OCI-LY3 (cell line): ENCODE measurements at regions not wholly inside any gene's neighbourhood (a gene's known extent, or its start where the extent isn't known, plus 50 kb on each side); places are given as distances from the start of the nearest gene placed in this dataset.
"Not testable (repeated sequence)": the region's sequence is repeated elsewhere in the genome, so short reads cannot be mapped to it uniquely, and the experiment has no call there.

ENCODE experiments used
- H2AFZ ChIP-seq: fragments of 200-600, 300-600 bp; shearing (Covaris generic); 2 replicates; pipeline ENCODE4 v1.6.0; 2014; ENCODE audit warnings: antibody characterized with exemption, low read depth, low read length
- H3K27ac ChIP-seq: fragments of 200-600, 300-600 bp; sonication (generic); 2 replicates; pipeline ENCODE4 v1.5.1; 2014; ENCODE audit warnings: mild to moderate bottlenecking, low read length, moderate library complexity, mixed read lengths
- H3K27me3 ChIP-seq: fragments of 200-600, 300-600 bp; sonication (generic); 2 replicates; pipeline ENCODE4 v1.6.1; 2014; ENCODE audit warnings: low read depth, low read length, mixed read lengths
- H3K36me3 ChIP-seq: fragments of 200-600, 300-600 bp; sonication (generic); replicated peaks from 2 replicates; pipeline ENCODE3; 2014; ENCODE audit warnings: low read depth, low read length, mixed read lengths
- H3K4me1 ChIP-seq: fragments of 300-600, 200-600 bp; sonication (generic); 2 replicates; pipeline ENCODE4 v1.6.1; 2014; ENCODE audit warnings: low read length, mixed read lengths
- H3K4me2 ChIP-seq: fragments of 200-600, 300-600 bp; sonication (generic); 2 replicates; pipeline ENCODE4 v1.6.1; 2014; ENCODE audit warnings: low read length, mixed read lengths
- H3K4me3 ChIP-seq: fragments of 300-600, 200-600 bp; sonication (generic); 2 replicates; pipeline ENCODE4 v1.5.1; 2014; ENCODE audit warnings: antibody characterized with exemption, mild to moderate bottlenecking, low read length, moderate library complexity
- H3K79me2 ChIP-seq: fragments of 300-600, 200-600 bp; shearing (Covaris generic); 2 replicates; pipeline ENCODE4 v1.6.1; 2014; ENCODE audit warnings: mild to moderate bottlenecking, low read length, mixed read lengths
- H3K9ac ChIP-seq: fragments of 300-600, 200-600 bp; shearing (Covaris generic); 2 replicates; pipeline ENCODE4 v1.6.0; 2014; ENCODE audit warnings: mild to moderate bottlenecking, low read length, moderate library complexity
- H3K9me3 ChIP-seq: fragments of 200-600, 300-600 bp; shearing (Covaris generic); 2 replicates; pipeline ENCODE4 v1.6.1; 2014; ENCODE audit warnings: low read length, mixed read lengths; ENCODE audit not compliant: insufficient read depth
- H4K20me1 ChIP-seq: fragments of 200-600, 300-600 bp; sonication (generic); 2 replicates; pipeline ENCODE4 v1.6.1; 2016; ENCODE audit warnings: low read length, mixed read lengths; ENCODE audit not compliant: insufficient read depth
- EZH2phosphoT487 ChIP-seq: fragments of 200-600 bp; shearing (Covaris generic); IDR thresholded peaks from 2 replicates; pipeline ENCODE4 v1.6.1; 2018; ENCODE audit warnings: antibody characterized with exemption, mixed run types, low read depth
- TF ChIP-seq, protein P1 (sequence below): fragments of 200-600, 300-600 bp; sonication (generic); IDR thresholded peaks from 2 replicates; pipeline ENCODE4 v1.5.1; 2014; ENCODE audit warnings: antibody characterized with exemption, low read length, low read depth

DNA sequence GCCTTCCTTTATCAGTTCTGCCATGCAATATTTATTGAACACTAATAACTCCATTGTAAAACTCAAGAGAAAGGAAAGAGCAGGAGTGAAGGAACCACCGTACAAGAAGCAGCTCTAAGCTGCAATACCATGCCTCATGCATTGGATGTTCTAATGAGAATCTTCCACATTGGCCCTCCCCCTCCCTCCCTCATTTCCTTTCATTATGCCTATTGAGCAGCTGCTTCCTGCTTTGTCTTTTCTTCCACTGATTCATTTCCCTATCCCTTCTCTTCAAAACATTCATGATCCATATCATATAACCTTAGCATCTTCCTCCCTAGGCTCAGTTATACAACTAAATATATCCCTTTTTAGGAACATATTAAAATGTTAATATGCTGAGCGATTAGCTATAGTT lies 698.7 kb upstream of the GOLIM4 start:
- TF ChIP-seq, protein P1, sequence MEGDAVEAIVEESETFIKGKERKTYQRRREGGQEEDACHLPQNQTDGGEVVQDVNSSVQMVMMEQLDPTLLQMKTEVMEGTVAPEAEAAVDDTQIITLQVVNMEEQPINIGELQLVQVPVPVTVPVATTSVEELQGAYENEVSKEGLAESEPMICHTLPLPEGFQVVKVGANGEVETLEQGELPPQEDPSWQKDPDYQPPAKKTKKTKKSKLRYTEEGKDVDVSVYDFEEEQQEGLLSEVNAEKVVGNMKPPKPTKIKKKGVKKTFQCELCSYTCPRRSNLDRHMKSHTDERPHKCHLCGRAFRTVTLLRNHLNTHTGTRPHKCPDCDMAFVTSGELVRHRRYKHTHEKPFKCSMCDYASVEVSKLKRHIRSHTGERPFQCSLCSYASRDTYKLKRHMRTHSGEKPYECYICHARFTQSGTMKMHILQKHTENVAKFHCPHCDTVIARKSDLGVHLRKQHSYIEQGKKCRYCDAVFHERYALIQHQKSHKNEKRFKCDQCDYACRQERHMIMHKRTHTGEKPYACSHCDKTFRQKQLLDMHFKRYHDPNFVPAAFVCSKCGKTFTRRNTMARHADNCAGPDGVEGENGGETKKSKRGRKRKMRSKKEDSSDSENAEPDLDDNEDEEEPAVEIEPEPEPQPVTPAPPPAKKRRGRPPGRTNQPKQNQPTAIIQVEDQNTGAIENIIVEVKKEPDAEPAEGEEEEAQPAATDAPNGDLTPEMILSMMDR, result no peak
- no peak for TF ChIP-seq EZH2phosphoT487
- H3K79me2 ChIP-seq, result no peaks in the 10 kb centered on the region

DNA sequence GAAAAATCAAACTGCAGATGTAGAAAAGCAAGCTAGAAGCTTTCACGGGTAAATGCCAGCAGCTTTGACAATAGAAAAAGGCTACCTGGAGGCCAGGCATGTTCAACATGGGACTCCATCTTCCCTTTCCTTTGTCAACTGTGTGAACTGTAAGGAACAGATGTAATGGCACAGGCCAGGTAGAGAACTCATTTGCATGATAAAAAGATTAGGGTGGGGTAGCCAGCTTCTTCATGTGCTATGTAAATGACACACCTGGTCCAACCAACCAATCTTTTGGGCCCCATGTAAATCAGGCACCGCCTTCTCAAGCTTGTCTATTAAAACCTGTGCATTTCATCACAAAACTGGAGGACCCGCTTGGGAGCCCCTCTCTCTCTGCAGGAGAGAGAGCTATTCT lies 686.5 kb upstream of the GOLIM4 start:
- no peaks in the 10 kb centered on the region for H3K79me2 ChIP-seq

More for the DNA sequence above, 698.7 kb upstream of the GOLIM4 start:
- H3K4me2 ChIP-seq, result no peak overlapping the region
- H2AFZ ChIP-seq, result no peak overlapping the region
- H3K36me3 ChIP-seq, result no peaks in the 10 kb centered on the region
- no peaks in the 10 kb centered on the region for H3K4me1 ChIP-seq
- H3K9ac ChIP-seq, result no peak overlapping the region
- H3K9me3 ChIP-seq, result no peaks in the 10 kb centered on the region
- H3K27me3 ChIP-seq, result no peaks in the 10 kb centered on the region
- H4K20me1 ChIP-seq, result no peaks in the 10 kb centered on the region
- H3K27ac ChIP-seq, result no peak overlapping the region
- no peak overlapping the region for H3K4me3 ChIP-seq

DNA sequence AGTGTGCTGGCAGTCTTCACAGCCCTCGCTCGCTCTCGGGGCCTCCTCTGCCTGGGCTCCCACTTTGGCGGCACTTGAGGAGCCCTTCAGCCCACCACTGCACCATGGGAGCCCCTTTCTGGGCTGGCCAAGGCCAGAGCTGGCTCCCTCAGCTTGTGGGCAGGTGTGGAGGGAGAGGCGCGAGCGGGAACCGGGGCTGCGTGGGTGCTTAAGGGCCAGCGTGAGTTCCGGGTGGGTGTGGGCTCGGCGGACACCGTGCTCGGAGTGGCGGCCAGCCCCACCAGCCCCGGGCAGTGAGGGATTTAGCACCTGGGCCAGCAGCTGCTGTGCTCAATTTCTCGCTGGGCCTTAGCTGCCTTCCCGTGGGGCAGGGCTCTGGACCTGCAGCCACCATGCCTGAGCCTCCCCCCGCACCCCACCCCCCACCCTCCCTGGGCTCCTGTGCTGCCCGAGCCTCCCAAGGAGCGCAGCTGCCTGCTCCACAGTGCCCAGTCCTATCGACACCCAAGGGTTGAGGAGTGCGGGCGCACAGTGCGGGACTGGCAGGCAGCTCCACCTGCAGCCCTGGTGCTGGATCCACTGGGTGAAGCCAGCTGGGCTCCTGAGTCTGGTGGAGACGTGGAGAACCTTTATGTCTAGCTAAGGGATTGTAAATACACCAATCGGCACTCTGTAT lies 684.4 kb upstream of the GOLIM4 start:
- H3K4me1 ChIP-seq, H3K4me2 ChIP-seq, H3K27ac ChIP-seq, H3K9me3 ChIP-seq, H3K4me3 ChIP-seq, H2AFZ ChIP-seq, H3K79me2 ChIP-seq, H4K20me1 ChIP-seq, H3K36me3 ChIP-seq, H3K9ac ChIP-seq, H3K27me3 ChIP-seq: not testable (repeated sequence)

More for the DNA sequence above, 686.5 kb upstream of the GOLIM4 start:
- Histone ChIP-seq H3K27me3 (no peaks in the 10 kb centered on the region), H3K4me2 (no peak overlapping the region), H3K4me3 (no peak overlapping the region), H3K27ac (no peak overlapping the region), H2AFZ (no peak overlapping the region), H3K4me1 (no peaks in the 10 kb centered on the region), H3K36me3 (no peaks in the 10 kb centered on the region), H3K9ac (no peak overlapping the region), H3K9me3 (0 out of 2 replicates have a peak, but pooled peaks cover 5% of the 10 kb centered on the region), H4K20me1 (no peaks in the 10 kb centered on the region)
- TF ChIP-seq, protein P1, result no peak
- TF ChIP-seq EZH2phosphoT487, result no peak

DNA sequence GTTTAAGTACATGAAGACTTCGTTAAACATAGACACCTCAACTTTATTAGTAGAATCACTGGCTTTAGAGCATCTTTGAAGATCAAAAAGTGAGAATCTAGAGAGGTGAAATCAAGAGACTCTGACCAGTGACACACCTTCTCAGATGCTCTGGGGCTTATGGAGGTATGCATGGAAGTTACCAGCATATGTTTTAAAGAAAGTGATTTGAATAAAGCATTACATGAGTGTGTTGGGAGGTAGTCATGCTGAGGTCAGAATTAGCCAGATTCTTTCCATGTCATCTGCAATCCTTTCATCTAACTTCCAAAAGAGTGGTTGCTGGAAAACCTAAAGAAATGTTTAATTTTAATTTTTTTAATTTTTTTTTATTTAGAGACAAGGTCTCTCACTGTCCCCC lies 658.0 kb upstream of the GOLIM4 start:
- H3K27ac ChIP-seq, result no peak overlapping the region
- TF ChIP-seq, protein P1, result no peak
- TF ChIP-seq EZH2phosphoT487, result no peak
- no peaks in the 10 kb centered on the region for H3K79me2 ChIP-seq
- H3K4me1 ChIP-seq, result peaks cover 5% of the 10 kb centered on the region; the same call in 1 of the 2 replicates
- no peak overlapping the region for H3K9ac ChIP-seq
- no peaks in the 10 kb centered on the region for H3K27me3 ChIP-seq
- no peaks in the 10 kb centered on the region for H3K9me3 ChIP-seq
- H2AFZ ChIP-seq, result no peak overlapping the region
- H3K36me3 ChIP-seq, result no peaks in the 10 kb centered on the region
- no peaks in the 10 kb centered on the region for H4K20me1 ChIP-seq
- H3K4me2 ChIP-seq, result no peak overlapping the region
- H3K4me3 ChIP-seq, result no peak overlapping the region
